ENCODE measurements at regions not wholly inside any gene's neighbourhood (a gene's known extent, or its start where the extent isn't known, plus 50 kb on each side); places are given as distances from the start of the nearest gene placed in this dataset.

DNA sequence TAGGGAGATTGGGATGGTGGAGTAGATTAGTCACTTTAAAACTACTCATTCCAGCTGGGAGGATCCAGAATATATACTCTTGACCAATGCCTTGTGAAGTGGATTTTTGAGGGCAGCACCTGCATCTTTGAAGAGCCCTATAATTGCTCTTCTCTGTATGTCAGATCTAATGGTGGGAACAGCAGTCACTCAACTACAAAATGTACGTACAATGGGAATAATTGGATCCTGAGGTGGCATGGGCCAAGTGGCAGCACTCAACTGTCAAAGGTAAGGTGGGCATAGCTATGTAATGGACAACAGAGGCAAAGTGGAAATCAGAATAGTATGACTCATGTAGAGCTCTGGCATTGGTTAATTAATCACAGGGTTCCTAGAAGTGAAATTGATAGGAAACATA, 51.6 kb upstream of the KIAA0040 start:
- no peak overlapping the region for H3K4me3 ChIP-seq (ENCODE audit: low read length)
- no peak for DNase-seq (ENCODE audit: low read depth)
- TF ChIP-seq, protein P1, sequence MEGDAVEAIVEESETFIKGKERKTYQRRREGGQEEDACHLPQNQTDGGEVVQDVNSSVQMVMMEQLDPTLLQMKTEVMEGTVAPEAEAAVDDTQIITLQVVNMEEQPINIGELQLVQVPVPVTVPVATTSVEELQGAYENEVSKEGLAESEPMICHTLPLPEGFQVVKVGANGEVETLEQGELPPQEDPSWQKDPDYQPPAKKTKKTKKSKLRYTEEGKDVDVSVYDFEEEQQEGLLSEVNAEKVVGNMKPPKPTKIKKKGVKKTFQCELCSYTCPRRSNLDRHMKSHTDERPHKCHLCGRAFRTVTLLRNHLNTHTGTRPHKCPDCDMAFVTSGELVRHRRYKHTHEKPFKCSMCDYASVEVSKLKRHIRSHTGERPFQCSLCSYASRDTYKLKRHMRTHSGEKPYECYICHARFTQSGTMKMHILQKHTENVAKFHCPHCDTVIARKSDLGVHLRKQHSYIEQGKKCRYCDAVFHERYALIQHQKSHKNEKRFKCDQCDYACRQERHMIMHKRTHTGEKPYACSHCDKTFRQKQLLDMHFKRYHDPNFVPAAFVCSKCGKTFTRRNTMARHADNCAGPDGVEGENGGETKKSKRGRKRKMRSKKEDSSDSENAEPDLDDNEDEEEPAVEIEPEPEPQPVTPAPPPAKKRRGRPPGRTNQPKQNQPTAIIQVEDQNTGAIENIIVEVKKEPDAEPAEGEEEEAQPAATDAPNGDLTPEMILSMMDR (IDR thresholded peaks at IDR 0.05; ENCODE audit: insufficient read depth, low read depth, low read length, missing control alignments), result no peak

Measured in epithelial cell of esophagus (primary cell).